HS-5 (cell line): ENCODE measurements at regions not wholly inside any gene's neighbourhood (a gene's known extent, or its start where the extent isn't known, plus 50 kb on each side); places are given as distances from the start of the nearest gene placed in this dataset.

Experiments
- DNase-seq: peaks from one replicate; pipeline ENCODE4 v3.0.0-alpha.2; 2012; ENCODE audit warnings: low read depth

DNA sequence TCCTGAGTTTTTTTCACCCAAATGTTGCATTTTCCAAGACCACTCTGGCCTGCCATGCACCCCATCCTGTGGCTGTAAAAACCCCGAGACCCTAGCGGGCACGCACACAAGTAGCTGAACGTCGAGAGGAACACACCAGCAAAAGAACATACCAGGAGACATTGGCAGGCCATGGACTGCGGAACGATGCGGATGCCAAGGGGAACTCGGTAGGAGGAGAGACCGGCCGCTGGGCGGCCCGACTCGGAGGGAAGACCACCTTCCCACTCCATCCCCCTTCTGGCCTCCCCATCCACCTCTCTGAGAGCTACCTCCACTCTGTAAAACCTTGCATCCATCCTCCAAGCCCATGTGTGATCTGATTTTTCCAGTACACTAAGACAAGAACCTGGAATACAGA, 105.5 kb upstream of the CELF4 start:
- DNase-seq: no peak

DNA sequence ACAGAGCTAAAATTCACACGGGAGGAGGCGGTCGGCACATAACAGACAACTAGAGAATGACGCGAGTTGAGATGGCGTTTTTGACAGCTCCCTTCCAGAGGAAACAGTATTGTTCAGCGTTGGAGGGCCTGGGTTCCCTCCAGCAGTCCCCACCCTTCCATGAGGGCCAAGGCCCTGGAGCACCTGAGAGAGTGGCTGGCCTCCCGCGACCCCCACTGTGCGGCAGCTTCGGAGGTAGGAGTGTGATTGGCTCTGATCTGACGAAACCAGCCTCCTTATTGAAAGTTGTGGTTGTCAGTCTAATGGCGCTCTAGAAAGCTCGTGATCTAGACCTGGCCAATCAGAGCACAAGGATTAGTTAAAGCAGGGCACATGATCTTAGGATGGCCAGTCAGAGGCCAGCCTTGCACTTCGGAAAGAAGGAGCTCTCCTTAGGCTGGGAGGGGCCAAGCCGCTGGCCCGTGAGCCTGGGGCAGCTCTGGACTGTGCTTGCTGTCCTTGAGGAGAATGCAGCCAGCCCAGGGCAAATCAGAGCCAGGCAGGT, 104.5 kb upstream of the CELF4 start:
- no peak for DNase-seq

DNA sequence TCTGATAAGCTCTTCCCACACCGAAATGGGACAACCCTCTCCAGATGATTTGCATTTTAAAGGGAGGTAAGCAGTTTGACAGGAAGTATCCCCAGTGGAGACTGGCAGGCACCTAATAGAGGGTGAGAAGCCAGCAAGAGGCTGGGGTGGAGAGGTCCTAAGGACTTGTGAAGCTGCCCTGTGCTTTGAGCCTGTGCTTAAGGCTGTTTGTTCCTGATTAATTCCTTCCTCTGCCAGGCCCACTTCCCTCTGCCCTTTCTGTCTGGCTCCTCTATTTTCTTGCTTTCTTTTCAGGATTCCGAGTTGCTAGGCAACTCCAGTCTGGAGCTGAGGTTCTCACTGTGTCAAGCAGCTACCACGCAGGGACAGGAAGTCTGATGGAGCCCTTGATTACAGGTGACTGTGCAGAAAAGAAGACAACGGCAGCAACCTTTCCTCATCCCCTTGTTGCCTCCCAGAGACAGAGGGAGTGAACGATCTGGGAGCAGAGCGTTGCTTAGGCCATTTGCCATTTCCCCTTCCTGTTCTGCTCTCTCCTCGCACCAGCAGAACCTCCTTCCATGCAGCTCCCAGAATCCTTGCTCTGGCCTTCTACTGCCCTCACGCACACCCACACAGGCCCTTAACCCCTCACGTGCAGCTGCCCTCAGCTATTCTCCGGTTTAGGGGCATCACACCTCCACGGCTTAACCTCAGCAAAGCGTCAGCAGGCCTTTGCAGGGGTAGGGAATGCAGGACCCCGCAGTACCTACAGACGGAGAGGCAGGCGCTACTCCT, 103.6 kb upstream of the CELF4 start:
- no peak for DNase-seq

DNA sequence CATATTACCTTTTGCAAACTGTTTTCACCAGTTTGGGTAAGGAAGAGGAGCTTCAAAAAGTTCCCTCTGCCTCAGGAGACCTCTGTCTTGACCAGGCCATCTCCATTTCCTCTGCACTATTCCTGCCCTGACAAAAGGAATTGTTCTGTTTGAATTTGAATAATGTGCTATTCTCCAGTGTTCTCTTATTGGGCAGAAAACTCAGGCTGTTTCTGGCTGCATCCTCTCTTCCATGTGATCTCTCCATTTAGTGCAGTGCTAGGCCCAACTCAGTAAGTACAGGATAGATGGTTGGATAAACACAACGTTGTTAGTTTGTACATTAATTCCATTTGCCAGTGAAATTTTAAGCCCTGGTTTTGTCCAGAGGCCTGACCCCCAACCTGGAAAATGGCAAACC, 102.2 kb upstream of the CELF4 start:
- no peak for DNase-seq

DNA sequence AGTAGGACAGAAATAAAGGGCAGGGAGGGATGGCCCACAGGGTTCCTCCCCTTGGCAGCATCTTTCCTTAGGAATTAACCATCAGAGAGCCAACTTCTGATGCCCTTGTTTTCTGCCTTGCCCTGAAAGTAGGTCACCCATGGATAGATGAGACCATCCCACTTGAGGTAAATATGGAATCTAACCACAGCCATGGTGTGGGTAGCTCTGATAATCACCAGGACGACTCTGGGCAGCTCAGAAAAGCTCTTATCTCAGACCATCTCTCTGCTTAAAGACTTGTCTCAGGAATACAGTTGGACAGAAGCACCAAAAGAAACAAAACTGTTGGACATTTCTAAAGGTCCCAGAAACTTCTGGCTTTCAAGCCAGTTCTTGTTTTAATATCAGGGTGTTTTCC, 101.4 kb upstream of the CELF4 start:
- DNase-seq: no peak

DNA sequence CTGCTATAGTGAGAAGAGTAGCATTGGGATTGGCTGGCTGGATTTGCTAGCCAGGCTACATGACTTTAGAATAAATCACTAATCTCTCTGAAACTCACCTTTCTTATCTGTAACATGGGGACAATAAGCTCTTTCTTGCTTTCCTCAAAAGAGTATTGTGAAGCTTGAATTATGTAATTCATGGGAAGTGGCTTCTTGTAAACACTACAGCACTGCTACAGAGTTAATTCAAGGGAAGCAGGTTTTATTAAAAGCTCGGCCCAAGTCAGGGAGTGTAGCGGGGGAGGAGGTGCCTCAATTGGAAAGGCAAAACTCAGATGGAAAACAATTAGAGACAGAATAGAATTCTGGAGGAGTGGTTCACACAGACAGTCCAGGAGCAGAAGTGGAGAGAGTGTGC, 100.9 kb upstream of the CELF4 start:
- no peak for DNase-seq

DNA sequence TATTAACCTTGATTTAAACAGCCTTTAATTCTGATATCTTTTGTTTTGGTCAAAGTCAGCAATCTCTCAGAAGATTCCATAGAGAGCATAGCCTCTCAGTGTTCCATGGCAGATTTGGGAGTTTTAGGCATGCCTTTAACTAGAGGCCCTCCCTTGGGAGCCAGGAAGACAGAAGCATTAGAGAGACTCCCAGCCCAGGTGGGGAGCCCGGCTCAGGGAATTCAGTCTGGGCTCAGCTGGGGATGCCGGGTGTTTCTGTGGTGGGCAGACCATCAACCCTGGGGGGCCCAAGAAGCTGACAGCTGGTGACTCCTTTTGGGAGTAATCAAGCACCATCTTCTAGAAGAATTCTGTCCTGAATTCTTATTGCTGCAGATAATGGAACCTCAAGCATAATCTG, 99.7 kb upstream of the CELF4 start:
- DNase-seq: no peak

DNA sequence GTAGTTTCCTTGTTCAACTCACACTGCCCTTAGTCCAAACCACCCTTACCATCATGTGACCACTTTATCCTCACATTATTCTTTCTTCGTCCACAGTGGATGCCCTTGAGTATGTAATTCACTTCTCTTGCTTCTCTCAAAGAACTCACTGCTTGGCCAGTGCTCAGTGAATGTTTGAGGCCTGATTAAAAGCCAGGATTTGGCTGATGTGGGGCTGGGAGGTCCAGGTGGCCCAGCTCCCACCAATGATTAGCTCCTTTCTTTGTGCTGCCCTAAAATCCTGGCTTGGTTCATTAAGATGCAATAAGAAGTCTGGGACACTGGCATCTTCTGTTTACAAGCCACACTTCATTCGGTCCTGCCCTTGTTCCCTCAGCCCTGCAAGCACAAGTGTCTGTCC, 97.8 kb upstream of the CELF4 start:
- no peak for DNase-seq

DNA sequence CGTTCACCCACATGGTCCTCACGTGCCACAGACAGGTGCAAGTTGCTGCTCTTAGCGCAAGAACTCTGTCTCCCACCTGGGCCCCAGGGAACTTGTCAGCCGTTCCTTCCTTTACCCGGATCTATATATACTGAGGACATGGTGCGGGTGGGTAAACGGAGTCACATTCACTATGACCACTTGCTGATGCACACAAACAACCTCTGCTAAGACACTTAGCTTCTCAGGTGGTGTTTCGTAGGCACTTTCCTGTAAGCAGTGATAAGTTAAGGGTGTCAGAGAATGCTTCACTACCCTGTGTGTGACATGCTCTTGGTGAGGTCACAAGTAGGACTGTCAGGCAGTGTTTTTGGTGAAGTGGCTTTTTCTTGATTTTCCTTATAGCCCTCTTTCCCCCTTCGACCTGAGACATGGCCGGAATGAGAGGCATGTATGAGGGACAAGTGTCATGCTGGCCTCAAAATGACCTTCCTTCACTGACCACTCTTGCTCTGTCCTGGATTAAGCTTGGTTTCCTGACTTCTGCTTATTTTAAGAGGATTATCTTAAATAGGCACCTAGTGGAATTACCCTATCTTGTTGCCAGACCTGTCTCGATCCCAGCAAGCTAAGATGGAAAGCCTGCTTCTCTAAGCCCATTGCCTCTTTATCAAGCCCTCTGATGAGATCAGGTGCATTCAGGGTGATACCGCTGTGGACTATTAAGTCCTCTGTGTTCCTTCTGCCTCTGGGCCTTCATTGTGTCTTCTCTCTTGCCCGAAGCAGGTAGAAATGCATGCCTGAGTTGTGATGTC, 97.1 kb upstream of the CELF4 start:
- no peak for DNase-seq

DNA sequence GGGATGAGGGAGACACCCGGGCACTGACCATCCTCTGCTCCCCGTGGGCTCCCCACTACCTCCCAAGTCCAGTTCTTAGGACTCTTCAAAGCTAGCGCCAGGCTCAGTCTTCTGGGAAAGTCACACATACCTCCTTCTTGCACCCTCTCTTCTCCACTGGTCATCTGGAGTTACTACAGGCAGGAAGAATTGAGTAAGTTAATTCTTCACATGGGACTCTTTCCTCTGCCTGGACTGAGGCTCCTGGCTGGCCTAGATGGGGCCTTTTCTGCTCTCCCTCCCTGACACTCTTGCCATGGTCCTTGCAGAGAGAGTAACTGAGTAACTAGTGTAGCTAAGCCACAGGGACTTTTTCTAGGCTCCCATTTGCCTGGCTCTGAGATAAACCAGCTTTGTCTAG, 96.5 kb upstream of the CELF4 start:
- no peak for DNase-seq

DNA sequence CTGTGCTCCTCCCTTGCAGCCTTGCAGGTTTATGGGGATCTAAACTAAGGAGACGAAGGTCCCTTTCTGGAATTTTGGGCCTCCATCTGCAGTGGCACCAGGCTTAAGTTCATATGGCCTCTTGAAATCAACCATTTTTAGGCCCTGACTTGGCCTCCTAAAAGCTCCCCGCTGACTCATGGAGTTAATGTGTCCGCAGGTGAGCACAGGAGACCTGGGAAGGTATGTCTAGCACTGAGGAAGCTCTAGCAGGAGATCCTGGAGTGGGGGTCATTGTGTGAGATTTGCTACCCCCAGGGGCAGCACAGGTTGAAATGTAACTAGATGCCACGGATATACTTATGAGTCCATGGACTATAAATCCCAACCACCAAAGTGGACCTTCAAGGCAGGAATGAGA, 95.9 kb upstream of the CELF4 start:
- no peak for DNase-seq

DNA sequence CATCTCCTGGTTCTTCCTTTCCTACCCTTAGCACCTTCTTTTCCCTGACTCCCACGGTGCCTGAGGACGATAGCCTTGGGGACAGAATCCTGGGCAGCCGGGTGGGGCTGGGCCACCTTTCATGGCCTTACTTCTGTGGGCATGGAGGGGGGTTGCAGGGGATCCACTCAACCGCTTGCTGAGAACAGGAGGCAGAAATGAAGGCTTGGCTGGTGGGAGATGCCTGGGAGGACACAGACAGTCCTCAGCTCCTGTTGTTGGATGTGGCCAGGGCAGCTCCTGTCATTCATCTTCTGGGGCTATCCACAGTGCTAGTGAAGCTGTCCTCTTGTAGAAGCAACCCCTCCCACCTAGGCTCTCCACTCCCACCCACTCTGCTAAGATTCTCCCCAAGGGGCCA, 95.5 kb upstream of the CELF4 start:
- DNase-seq: no peak

DNA sequence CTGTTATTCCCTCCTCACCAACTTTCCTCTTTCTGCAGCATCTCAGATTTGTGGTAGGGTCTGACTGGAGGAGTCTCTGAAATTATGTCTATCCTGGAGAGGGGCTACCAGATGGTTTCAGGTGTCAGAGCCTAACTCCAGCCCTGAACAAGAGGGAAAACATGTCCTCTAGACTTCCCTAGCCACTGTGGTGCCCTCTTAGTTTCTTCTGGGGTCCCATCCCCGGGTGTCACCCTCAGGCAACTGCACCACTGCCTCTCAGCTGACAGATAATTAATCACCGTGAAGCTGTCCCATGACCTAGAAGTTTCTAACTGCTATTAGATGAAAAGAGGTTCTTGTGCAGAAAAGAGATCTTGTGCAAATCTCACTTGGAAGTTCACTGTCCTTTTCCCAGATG, 95.1 kb upstream of the CELF4 start:
- no peak for DNase-seq

DNA sequence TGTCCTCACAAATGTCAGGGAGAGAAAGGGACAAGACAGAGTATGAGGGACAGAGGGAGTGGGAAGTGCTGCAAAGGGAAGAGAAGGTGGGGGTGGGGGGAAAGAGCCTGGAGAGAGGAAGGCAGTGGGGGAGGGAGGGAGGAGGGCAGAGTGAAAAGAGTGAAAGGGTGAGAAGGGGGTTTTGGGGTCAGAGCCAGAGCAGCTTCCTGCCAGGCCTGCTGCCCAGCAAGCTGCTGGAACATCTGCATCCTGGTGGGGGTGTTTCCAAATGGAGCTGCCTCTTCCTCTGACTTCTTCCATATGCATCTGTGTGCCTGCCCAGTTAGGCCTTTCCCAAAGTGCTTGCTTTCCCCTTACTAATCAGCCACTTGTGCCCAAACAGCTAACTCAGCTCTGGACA, 94.3 kb upstream of the CELF4 start:
- no peak for DNase-seq

DNA sequence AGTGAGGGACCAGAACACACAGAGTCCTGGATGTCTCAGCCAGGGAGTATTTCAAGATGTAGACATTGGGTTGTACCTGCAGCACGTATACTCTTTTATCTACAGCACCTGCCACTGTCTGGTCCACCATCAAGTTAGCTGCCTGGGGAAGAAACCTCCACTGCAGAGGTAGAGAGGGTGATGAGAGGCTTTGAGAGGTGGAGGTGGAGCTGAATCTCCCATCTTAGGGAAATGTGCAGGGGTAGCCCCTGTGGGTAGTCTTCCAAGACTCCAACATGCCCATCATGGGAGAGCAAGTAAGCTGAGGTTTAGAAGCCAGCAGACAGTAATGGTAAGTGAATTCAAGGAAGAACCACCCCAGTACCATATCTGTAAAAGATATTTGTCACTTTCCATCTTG, 93.3 kb upstream of the CELF4 start:
- no peak for DNase-seq

DNA sequence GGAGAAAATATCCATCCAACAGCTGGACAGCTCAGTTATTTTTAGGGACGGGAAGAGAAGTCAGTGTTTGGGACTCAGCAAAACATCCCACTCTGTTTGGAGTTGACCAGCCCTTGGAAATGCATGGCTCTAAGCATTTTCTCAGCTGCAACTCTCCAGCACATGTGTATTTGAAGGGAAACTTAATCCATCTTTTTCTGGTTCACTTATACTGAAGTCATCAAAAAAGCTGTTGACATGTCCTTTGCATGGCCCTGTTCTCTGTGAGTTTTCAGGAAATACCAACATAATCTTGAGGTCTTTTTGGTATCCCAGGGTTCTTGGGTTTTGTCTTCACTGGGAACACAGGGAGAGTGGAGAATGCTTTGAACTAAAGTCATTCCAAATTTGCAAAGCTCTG, 91.9 kb upstream of the CELF4 start:
- no peak for DNase-seq

DNA sequence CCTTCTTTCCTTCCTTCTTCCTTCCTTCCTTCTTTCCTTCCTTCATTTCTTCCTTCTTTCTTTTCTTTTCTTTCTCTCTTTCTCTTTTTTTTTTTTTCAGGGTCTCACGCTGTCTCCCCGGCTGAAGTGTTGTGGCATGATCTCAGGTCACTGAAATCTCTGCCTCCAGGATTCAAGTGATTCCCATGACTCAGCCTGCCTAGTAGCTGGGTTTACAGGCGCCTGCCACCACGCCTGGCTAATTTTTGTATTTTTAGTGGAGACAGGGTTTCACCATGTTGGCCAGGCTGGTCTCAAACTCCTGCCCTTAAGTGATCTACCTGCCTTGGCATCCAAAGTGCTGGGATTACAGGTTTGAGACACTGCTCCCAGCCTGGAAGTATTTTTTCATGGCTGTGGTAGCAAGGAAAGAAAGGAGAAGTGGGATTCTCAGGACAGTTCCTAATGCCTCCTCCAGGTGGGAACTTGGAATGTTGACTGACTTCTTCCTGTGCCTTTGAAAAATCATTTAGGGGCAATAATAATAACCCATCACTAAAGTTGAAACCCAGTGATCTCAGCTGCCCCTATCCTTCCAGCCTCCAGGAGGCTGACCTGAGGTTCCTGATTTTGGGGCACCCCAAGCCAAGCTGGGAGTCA, 89.3 kb upstream of the CELF4 start:
- no peak for DNase-seq

DNA sequence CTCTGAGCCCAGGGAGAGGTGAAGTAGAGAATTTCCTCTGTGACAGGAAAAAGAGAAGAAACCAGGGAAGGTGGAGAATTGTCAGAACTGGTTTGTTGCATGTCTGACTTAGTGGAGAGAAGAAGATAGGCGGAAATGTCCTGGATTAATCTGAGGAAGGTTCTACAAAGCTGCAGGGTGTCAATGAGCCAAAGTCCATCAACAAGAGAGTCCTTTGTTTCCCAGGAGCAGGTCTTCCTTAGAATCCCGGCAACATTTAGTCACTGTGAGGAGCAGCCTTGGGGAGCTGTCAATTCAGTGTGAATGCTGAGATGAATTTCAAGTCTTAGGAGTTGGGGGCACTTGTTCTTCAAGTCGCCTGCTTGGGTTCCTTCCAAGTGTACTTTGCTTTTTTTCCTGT, 88.4 kb upstream of the CELF4 start:
- no peak for DNase-seq

DNA sequence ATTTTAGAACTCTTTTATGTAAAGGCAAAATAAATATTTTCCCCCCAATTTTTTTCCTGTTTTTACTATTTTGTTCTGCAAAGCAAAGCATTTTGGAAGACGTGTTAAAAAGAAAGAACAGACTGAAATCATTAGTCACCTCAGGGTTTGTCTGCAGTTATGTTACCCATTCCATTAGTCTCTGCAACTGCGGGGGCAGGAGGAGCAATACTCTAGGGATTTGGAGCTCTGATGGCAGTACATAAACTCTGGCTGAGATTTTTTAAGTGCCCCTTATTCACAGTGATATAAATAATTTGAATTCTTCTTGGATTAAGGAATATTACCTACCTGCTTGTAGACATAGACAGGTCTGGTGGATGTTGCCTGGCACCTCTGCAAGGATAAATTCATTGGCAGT, 88.0 kb upstream of the CELF4 start:
- DNase-seq: no peak

DNA sequence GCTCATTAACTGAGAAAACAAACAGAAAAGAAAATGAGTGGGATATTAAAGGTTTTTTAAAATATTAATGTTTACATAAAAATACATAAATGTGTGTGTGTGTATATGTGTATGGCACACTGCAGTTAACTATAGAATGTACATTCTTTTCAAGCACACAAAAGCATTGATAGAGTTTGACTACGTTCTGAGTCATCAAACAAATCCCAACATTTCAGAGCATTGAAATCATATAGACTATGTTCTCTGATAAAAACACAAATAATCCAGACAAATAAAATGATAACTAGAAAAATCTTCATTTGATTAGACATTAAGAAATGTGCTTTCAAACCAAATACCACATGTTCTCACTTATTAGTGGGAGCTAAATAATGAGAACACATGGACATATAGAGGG, 84.3 kb upstream of the CELF4 start:
- no peak for DNase-seq

DNA sequence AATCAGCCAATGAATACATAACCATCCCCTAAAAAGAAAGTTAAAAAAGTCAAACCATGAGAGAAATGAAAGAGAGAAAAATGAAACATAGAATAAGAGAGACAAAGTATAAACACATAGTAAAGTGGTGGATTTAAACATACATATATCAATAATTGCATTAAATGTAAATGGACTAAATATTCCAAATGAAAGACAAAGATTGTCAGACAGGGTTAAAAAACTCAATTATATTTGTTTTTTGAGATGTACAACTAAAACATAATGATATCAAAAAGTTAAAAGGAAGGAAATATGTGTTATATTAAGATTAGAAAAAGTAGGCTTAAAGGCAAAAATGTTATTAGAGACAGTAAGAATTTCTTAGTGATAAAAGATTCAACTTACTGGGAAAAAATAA, 83.8 kb upstream of the CELF4 start:
- DNase-seq: no peak

DNA sequence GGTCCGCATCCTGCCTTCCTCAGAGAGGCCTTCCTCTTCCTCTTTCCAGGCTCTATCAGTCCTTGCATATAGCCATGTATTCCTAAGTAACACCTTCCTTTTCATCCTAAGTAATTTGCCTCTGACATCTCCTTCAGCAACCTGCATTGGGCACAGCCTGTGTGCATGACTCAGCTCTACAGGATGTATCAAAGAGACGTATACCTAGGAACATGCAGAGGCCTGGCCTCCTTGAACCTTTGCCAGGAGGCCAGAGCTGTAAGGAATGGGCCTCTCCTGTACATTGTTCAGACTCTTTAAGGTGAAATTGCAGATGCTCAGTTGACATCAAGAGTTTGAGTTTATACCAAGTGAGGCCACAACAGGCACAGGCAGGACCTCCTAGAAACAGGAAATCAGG, 76.0 kb upstream of the CELF4 start:
- DNase-seq: no peak

DNA sequence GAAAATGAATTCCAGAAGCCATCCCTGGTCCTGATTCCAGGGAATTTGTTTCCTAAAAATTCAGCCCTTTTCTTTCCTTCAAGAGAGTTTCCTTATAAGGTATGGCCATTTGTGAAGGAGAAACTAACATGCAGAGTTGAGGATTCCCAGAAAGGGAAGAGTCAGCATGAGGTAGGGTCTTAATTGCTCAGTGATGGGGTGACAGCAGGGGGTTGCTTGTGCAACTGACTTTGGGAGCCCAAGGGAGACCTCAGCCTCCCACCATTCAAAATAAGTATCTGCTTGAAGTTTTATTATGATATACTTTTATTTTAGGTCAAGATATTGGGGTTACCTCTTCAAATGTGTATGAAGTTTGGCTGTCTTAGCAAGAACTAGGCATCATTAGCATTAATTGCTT, 74.9 kb upstream of the CELF4 start:
- DNase-seq: no peak
